Right lobe of liver (tissue), 6 donors: ENCODE measurements at regions not wholly inside any gene's neighbourhood (a gene's known extent, or its start where the extent isn't known, plus 50 kb on each side); places are given as distances from the start of the nearest gene placed in this dataset.

Source experiments
- ATAC-seq, 4 donors: fragments of 200-7000 bp; cut with Tn5 transposase; one replicate each; pipeline ENCODE4 v1.9.1; 2020; ENCODE audit warnings: mild to moderate bottlenecking in 4 of 4, moderate library complexity in 4 of 4
- DNase-seq, 3 donors: peaks; one replicate each; pipeline ENCODE4 v3.0.0-alpha.2; 2020
- H3K27ac ChIP-seq, 3 donors: fragments of 200-600 bp; one replicate each; pipeline ENCODE4 v1.8.0; 2022
- H3K27me3 ChIP-seq, 2 donors: fragments of 200-600 bp; one replicate each; pipeline ENCODE4 v1.8.0; 2022
- H3K36me3 ChIP-seq, 4 donors: fragments of 200-600 bp; sonication (generic) in 1 of 4; one replicate each; pipeline versions ENCODE4 v1.5.1 to v1.8.0; 2017 to 2022; ENCODE audit warnings: control low read depth in 1 of 4
- H3K4me1 ChIP-seq, 4 donors: fragments of 200-600 bp; sonication (generic) in 1 of 4; one replicate each; pipeline versions ENCODE4 v1.5.1 to v1.8.0; 2017 to 2022; ENCODE audit warnings: control low read depth in 1 of 4
- H3K4me3 ChIP-seq, 3 donors: fragments of 200-600 bp; one replicate each; pipeline ENCODE4 v1.8.0; 2022
- H3K9me3 ChIP-seq, 4 donors: fragments of 200-600 bp; sonication (generic) in 1 of 4; one replicate each; pipeline versions ENCODE4 v1.5.1 to v1.8.0; 2017 to 2022; ENCODE audit warnings: control low read depth in 1 of 4
- CTCF ChIP-seq, 4 donors: fragments of 200-600 bp in 3 of 4; fragments of 450-650 bp in 1 of 4; IDR thresholded peaks; one replicate each; pipeline versions ENCODE4 v1.5.1 to v1.8.0; 2016 to 2022; ENCODE audit warnings: antibody characterized with exemption in 4 of 4, mild to moderate bottlenecking in 2 of 4
- POLR2A ChIP-seq: fragments of 450-650 bp; IDR thresholded peaks from one replicate; pipeline ENCODE4 v1.6.1; 2017; ENCODE audit warnings: antibody characterized with exemption, mild to moderate bottlenecking
- WGBS: methylation state at CpG from one replicate; pipeline ENCODE4 v1.1.6; 2018; ENCODE audit warnings: low coverage, low lambda C conversion rate; ENCODE audit not compliant: insufficient coverage; ENCODE audit errors: missing lambda C conversion rate; 5-methylcytosine and 5-hydroxymethylcytosine counted together
- intact Hi-C, 2 donors: fragments of 100-400 bp; cut with DNase I; formaldehyde crosslinking; loops; one replicate each; pipeline versions ENCODE4 v1.11.2 to v1.14.1; 2022
- donor health status: DM: no; HTN: yes; CAD: no.
- donor health status: DM: no; HTN: no; CAD: no.
- donor health status: DM: no; HTN: no; CAD: no.
- donor health status: DM: no; HTN: yes; CAD: no.
- donor health status: DM: no; HTN: yes; CAD: no.

- Histone ChIP-seq H3K9me3 (no peaks in the 10 kb centered on the region), H3K27me3 (no peaks in the 10 kb centered on the region), H3K4me1 (no peaks in the 10 kb centered on the region), H3K36me3 (no peaks in the 10 kb centered on the region), H3K27ac (no peak overlapping the region), H3K4me3 (no peak overlapping the region)
- no peak for DNase-seq
- TF ChIP-seq CTCF (IDR thresholded peaks at IDR 0.05): no peak
- TF ChIP-seq POLR2A: no peak
- intact Hi-C loops: no loop called here
- 0% methylated on average over 1 of the region's 7 CpGs for WGBS
- ATAC-seq: no peak
Measured at GRCh38 chr22:48511211-48511610, 1316.5 kb downstream of the BRD1 start.

- intact Hi-C loops: no loop called here
- ATAC-seq: no peak
- DNase-seq: no peak
- TF ChIP-seq POLR2A (no peak), CTCF (IDR thresholded peaks at IDR 0.05) (no peak)
- H3K4me1 ChIP-seq: no peaks in the 10 kb centered on the region
- H3K27me3 ChIP-seq: no peaks in the 10 kb centered on the region
- no peaks in the 10 kb centered on the region for H3K9me3 ChIP-seq
- no peak overlapping the region for H3K4me3 ChIP-seq
- WGBS: 13% methylated on average over 1 of the region's 2 CpGs
- H3K36me3 ChIP-seq: no peaks in the 10 kb centered on the region
- H3K27ac ChIP-seq: no peak overlapping the region
Measured at GRCh38 chr22:48510599-48510998, 1317.1 kb downstream of the BRD1 start.

GRCh38 chr22:48507595-48508350, 1319.9 kb downstream of the BRD1 start:
- Histone ChIP-seq H3K9me3 (no peaks in the 10 kb centered on the region), H3K36me3 (no peaks in the 10 kb centered on the region), H3K27ac (no peak overlapping the region), H3K4me1 (no peaks in the 10 kb centered on the region), H3K27me3 (no peaks in the 10 kb centered on the region), H3K4me3 (no peak overlapping the region)
- no peak for TF ChIP-seq POLR2A
- no peak for TF ChIP-seq CTCF (IDR thresholded peaks at IDR 0.05)
- ATAC-seq (no peak), DNase-seq (no peak)
- intact Hi-C loops: no loop called here
- WGBS: 45% methylated on average over 7 of the region's 23 CpGs

GRCh38 chr22:48507171-48507570, 1320.5 kb downstream of the BRD1 start:
- no peaks in the 10 kb centered on the region for H3K9me3 ChIP-seq
- no peaks in the 10 kb centered on the region for H3K27me3 ChIP-seq
- no peak for ATAC-seq
- 17% methylated on average over 2 of the region's 9 CpGs for WGBS
- intact Hi-C loops: no loop called here
- no peak for TF ChIP-seq POLR2A
- TF ChIP-seq CTCF (IDR thresholded peaks at IDR 0.05): no peak
- H3K4me3 ChIP-seq: no peak overlapping the region
- no peaks in the 10 kb centered on the region for H3K4me1 ChIP-seq
- no peaks in the 10 kb centered on the region for H3K36me3 ChIP-seq
- H3K27ac ChIP-seq: no peak overlapping the region
- DNase-seq: no peak
